ENCODE measurements at regions not wholly inside any gene's neighbourhood (a gene's known extent, or its start where the extent isn't known, plus 50 kb on each side); places are given as distances from the start of the nearest gene placed in this dataset.
A peak's percentile ranks its signal among the peaks of the same experiment; 100 is the strongest.
"Not testable (repeated sequence)": the region's sequence is repeated elsewhere in the genome, so short reads cannot be mapped to it uniquely, and the experiment has no call there.

DNA sequence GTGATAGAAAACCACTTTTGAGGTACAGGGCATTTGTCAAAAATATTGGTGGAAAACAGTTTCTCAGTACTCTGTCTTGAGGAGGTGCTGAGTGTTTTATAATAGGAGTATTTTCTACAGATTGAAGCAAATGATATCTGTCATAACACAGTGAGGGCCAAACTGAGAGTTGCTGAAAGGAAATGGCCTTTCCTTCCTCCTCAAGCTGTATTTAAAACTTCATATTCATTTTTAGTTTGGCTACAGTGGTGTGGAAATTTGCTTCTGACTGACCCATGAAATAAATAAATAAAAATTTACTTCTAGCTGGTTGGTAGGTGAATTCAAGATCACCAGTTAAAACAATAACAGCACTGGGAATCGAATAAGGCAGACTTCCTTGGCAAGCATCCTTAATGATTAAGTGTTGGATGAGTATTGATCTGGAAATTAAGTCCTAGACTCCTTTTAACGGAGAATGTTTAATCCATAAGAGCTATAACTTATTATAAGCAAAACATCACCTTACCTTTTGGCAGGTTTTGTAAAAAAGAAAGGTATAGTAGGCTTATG is 828.6 kb upstream of the CITED2 start:
- peak overlapping the region; percentile 27 for H3K27ac ChIP-seq (ENCODE audit: low read depth, low read length)
- H3K9ac ChIP-seq (ENCODE audit: low read length in 5 of 5) = peak overlapping the region in 1 of 5 donors; percentile 51
- H3K9me3 ChIP-seq (ENCODE audit: control insufficient read depth in 5 of 5, low read length in 5 of 5) = no peaks in the 10 kb centered on the region
- H3K36me3 ChIP-seq (ENCODE audit: control insufficient read depth in 5 of 5, insufficient read depth in 5 of 5, low read length in 5 of 5) = no peaks in the 10 kb centered on the region
- no peaks in the 10 kb centered on the region for H3K27me3 ChIP-seq (ENCODE audit: control insufficient read depth in 5 of 5, insufficient read depth in 4 of 5, low read length in 5 of 5)
- H3K4me3 ChIP-seq (ENCODE audit: low read depth in 1 of 5, low read length in 5 of 5) = no peak overlapping the region
- peaks cover 0 to 23% (median 11%) of the 10 kb centered on the region in 5 donors for H3K4me1 ChIP-seq (ENCODE audit: control insufficient read depth in 5 of 5, insufficient read depth in 5 of 5, low read length in 5 of 5)

DNA sequence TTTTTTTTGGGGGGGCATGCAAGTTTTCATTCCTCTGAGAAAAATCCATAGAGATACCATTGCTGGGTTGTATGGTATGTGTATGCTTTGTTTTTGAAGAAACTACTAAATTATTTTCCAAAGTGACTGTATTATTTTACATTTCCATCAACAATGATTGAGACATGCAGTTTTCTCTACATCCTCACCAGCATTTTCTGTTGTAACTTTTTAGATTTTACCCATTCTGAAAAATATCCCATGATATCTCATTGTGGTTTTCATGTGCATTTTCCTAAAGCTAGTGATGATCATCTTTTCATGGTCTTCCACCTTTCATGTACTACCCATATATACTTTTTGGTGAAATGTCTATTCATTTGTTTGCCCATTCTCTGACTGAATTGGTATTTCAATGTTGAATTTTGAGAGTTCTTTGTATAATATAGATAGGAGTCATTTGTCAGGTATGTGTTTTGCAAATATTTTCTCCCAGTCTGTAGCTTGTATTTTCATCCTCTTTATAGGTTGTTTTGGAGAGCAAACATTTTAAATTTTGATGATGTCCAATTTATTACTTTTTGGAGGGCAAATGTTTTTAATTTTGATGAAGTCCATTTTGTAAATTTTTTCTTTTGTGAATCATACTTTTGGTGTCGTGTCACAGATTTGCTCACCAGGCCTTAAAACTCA is 827.5 kb upstream of the CITED2 start:
- peaks cover 0 to 19% (median 6%) of the 10 kb centered on the region in 5 donors for H3K4me1 ChIP-seq (ENCODE audit: control insufficient read depth in 5 of 5, insufficient read depth in 5 of 5, low read length in 5 of 5)
- H3K9ac ChIP-seq (ENCODE audit: low read length in 5 of 5) = no peak overlapping the region
- no peaks in the 10 kb centered on the region for H3K9me3 ChIP-seq (ENCODE audit: control insufficient read depth in 5 of 5, low read length in 5 of 5)
- H3K4me3 ChIP-seq (ENCODE audit: low read depth in 1 of 5, low read length in 5 of 5) = no peak overlapping the region
- H3K27ac ChIP-seq (ENCODE audit: low read depth, low read length) = no peak overlapping the region
- no peaks in the 10 kb centered on the region for H3K27me3 ChIP-seq (ENCODE audit: control insufficient read depth in 5 of 5, insufficient read depth in 4 of 5, low read length in 5 of 5)
- no peaks in the 10 kb centered on the region for H3K36me3 ChIP-seq (ENCODE audit: control insufficient read depth in 5 of 5, insufficient read depth in 5 of 5, low read length in 5 of 5)

DNA sequence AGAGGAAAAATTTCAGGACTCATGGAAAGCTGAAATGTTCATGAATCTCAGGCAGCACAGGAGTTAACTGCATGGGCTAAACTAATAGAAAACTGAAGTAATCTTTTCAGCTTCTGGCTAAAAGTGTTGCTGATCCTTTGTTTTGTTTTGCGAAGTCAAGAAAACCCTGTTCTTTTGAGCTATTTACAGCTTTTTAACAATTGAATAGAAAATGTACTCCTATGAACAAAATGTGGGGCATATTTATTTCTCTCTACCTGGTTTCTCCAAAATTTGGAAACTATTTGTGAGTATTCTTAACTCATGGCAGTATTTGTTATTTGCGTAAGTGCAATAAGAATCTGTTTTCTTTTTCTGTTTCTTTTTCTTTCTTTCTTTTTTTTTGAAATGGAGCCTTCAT is 818.8 kb upstream of the CITED2 start:
- H3K9me3 ChIP-seq (ENCODE audit: control insufficient read depth in 5 of 5, low read length in 5 of 5) = peaks cover 3 to 16% (median 10%) of the 10 kb centered on the region in 5 donors
- no peaks in the 10 kb centered on the region for H3K27me3 ChIP-seq (ENCODE audit: control insufficient read depth in 5 of 5, insufficient read depth in 4 of 5, low read length in 5 of 5)
- H3K9ac ChIP-seq (ENCODE audit: low read length in 5 of 5) = no peak overlapping the region
- no peaks in the 10 kb centered on the region for H3K4me1 ChIP-seq (ENCODE audit: control insufficient read depth in 5 of 5, insufficient read depth in 5 of 5, low read length in 5 of 5)
- H3K36me3 ChIP-seq (ENCODE audit: control insufficient read depth in 5 of 5, insufficient read depth in 5 of 5, low read length in 5 of 5) = no peaks in the 10 kb centered on the region
- no peak overlapping the region for H3K4me3 ChIP-seq (ENCODE audit: low read depth in 1 of 5, low read length in 5 of 5)
- H3K27ac ChIP-seq (ENCODE audit: low read depth, low read length) = no peak overlapping the region

DNA sequence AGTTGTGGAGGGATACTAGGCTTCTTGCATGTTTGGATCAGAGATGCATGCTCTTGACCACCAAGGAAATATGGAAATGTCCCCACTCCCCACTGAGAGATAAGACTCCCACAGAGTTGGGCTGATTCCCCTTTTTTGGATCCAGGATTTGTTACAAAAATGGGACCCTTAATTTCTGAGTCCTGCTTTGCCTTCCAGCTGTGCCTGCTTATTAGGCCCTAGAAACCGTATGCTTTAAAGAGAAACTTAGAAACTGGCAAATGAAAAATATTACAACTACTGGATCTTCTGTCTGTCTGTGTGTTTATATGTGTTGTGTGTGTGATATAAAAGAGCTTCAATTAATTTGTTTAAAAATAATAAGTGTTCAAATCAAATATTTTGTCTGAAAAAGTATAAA is 817.6 kb upstream of the CITED2 start:
- Histone ChIP-seq H3K27ac (ENCODE audit: low read depth, low read length) (no peak overlapping the region), H3K9me3 (ENCODE audit: control insufficient read depth in 5 of 5, low read length in 5 of 5) (peaks cover 3 to 25% (median 15%) of the 10 kb centered on the region in 5 donors), H3K9ac (ENCODE audit: low read length in 5 of 5) (no peak overlapping the region), H3K36me3 (ENCODE audit: control insufficient read depth in 5 of 5, insufficient read depth in 5 of 5, low read length in 5 of 5) (no peaks in the 10 kb centered on the region), H3K4me1 (ENCODE audit: control insufficient read depth in 5 of 5, insufficient read depth in 5 of 5, low read length in 5 of 5) (no peaks in the 10 kb centered on the region), H3K4me3 (ENCODE audit: low read depth in 1 of 5, low read length in 5 of 5) (no peak overlapping the region), H3K27me3 (ENCODE audit: control insufficient read depth in 5 of 5, insufficient read depth in 4 of 5, low read length in 5 of 5) (no peaks in the 10 kb centered on the region)

DNA sequence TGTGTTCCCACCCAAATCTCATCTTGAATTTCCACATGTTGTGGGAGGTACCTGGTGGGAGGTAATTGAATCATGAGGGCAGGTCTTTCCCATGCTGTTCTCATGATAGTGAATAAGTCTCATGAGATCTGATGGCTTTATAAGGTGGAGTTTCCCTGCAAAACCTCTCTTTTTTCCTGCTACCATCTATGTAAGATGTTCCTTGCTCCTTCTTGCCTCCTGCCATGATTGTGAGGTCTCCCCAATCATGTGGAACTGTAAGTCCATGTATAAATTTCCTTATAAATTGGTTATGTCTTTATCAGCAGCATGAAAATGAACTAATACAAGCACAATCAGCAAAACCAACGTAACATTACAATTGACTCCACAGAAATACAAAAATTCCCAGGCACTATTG is 814.8 kb upstream of the CITED2 start:
- H3K36me3 ChIP-seq (ENCODE audit: control insufficient read depth in 5 of 5, insufficient read depth in 5 of 5, low read length in 5 of 5); H3K4me3 ChIP-seq (ENCODE audit: low read depth in 1 of 5, low read length in 5 of 5); H3K9ac ChIP-seq (ENCODE audit: low read length in 5 of 5); H3K4me1 ChIP-seq (ENCODE audit: control insufficient read depth in 5 of 5, insufficient read depth in 5 of 5, low read length in 5 of 5); H3K27ac ChIP-seq (ENCODE audit: low read depth, low read length); H3K27me3 ChIP-seq (ENCODE audit: control insufficient read depth in 5 of 5, insufficient read depth in 4 of 5, low read length in 5 of 5): not testable (repeated sequence)
- H3K9me3 ChIP-seq (ENCODE audit: control insufficient read depth in 5 of 5, low read length in 5 of 5) = peaks cover 3 to 25% (median 15%) of the 10 kb centered on the region in 5 donors

DNA sequence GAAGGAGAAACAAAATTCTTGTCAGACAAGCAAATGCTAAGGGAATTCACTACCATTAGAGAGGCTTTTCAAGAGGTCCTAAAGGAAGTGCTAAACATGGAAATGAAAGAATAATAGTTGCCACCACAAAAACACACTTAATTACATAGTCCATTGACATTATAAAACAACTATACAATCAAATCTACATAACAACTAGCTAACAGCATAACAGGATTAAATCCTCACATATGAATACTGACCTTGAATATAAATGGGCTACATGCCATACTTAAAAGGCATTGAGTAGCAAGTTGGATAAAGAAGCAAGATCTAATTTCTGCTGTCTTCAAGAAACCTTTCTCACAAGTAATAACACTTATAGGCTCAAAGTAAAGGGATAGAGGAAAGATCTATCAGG is 811.5 kb upstream of the CITED2 start:
- Histone ChIP-seq H3K9me3 (ENCODE audit: control insufficient read depth in 5 of 5, low read length in 5 of 5) (peaks cover 0 to 18% (median 5%) of the 10 kb centered on the region in 5 donors), H3K9ac (ENCODE audit: low read length in 5 of 5) (no peak overlapping the region), H3K4me1 (ENCODE audit: control insufficient read depth in 5 of 5, insufficient read depth in 5 of 5, low read length in 5 of 5) (no peaks in the 10 kb centered on the region), H3K4me3 (ENCODE audit: low read depth in 1 of 5, low read length in 5 of 5) (no peak overlapping the region), H3K36me3 (ENCODE audit: control insufficient read depth in 5 of 5, insufficient read depth in 5 of 5, low read length in 5 of 5) (no peaks in the 10 kb centered on the region), H3K27me3 (ENCODE audit: control insufficient read depth in 5 of 5, insufficient read depth in 4 of 5, low read length in 5 of 5) (no peaks in the 10 kb centered on the region), H3K27ac (ENCODE audit: low read depth, low read length) (no peak overlapping the region)

DNA sequence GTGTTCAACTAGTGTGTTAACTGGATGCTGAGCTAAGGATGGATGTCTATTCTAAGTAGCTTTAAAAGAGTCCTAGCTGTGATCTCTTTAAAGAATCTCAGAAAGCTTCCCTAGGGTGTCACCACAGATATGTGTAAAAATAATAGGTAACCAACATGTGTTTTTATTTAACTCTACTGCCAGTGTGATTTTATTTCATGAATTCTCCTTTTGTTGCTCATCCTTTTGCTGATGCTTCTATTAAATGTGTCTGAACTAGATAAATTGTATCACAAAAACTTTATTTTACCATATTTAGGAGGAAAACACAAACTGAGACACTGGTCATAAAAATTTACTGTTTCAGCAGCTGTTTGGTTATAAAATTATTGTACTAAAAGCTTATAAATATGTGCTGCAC is 809.4 kb upstream of the CITED2 start:
- no peaks in the 10 kb centered on the region for H3K36me3 ChIP-seq (ENCODE audit: control insufficient read depth in 5 of 5, insufficient read depth in 5 of 5, low read length in 5 of 5)
- no peaks in the 10 kb centered on the region for H3K27me3 ChIP-seq (ENCODE audit: control insufficient read depth in 5 of 5, insufficient read depth in 4 of 5, low read length in 5 of 5)
- no peak overlapping the region for H3K4me3 ChIP-seq (ENCODE audit: low read depth in 1 of 5, low read length in 5 of 5)
- H3K9ac ChIP-seq (ENCODE audit: low read length in 5 of 5) = no peak overlapping the region
- H3K27ac ChIP-seq (ENCODE audit: low read depth, low read length) = no peak overlapping the region
- peaks cover 0 to under 1% (median 0%) of the 10 kb centered on the region in 5 donors for H3K4me1 ChIP-seq (ENCODE audit: control insufficient read depth in 5 of 5, insufficient read depth in 5 of 5, low read length in 5 of 5)
- H3K9me3 ChIP-seq (ENCODE audit: control insufficient read depth in 5 of 5, low read length in 5 of 5) = peaks cover 0 to 14% (median 5%) of the 10 kb centered on the region in 5 donors

DNA sequence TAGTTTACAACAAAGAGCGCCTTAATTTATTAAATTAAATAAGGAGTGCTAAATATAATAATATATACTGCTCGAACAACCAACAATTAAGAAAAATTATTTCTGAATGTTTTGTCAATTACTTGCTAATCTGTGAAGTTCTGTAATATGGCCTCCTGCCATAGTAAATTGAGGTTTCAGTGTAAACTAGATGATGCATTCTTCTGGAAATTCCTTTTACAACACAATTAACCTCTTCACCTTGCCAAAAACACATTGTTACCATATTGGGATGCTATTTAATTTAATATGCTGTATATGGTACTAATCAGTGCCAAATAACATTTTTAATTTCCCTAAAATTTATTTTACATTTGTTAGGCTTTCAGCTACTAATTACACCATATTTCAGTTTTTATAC is 808.4 kb upstream of the CITED2 start:
- Histone ChIP-seq H3K9me3 (ENCODE audit: control insufficient read depth in 5 of 5, low read length in 5 of 5) (peaks cover 0 to 6% (median 0%) of the 10 kb centered on the region in 5 donors), H3K9ac (ENCODE audit: low read length in 5 of 5) (no peak overlapping the region), H3K4me3 (ENCODE audit: low read depth in 1 of 5, low read length in 5 of 5) (no peak overlapping the region), H3K4me1 (ENCODE audit: control insufficient read depth in 5 of 5, insufficient read depth in 5 of 5, low read length in 5 of 5) (peaks cover 0 to 9% (median 0%) of the 10 kb centered on the region in 5 donors), H3K36me3 (ENCODE audit: control insufficient read depth in 5 of 5, insufficient read depth in 5 of 5, low read length in 5 of 5) (no peaks in the 10 kb centered on the region), H3K27me3 (ENCODE audit: control insufficient read depth in 5 of 5, insufficient read depth in 4 of 5, low read length in 5 of 5) (no peaks in the 10 kb centered on the region), H3K27ac (ENCODE audit: low read depth, low read length) (no peak overlapping the region)

DNA sequence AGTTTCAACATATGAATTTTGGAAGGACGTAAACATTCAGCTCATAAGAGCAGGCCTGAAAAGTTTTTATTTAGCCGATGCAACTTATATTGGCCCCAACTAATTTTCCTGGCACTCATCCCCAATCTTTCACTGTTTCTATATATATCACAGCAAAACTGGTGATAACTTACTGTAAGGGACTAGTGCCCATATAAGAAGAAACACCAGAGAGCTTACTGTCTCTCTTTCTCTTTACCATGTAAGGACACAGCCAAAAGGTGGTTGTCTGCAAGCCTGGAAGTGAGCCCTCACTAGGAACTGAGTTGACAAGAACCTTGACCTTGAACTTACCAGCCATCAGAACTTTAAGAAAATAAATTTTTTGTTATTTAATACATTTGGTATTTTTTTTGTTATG is 807.4 kb upstream of the CITED2 start:
- no peaks in the 10 kb centered on the region for H3K9me3 ChIP-seq (ENCODE audit: control insufficient read depth in 5 of 5, low read length in 5 of 5)
- H3K27me3 ChIP-seq (ENCODE audit: control insufficient read depth in 5 of 5, insufficient read depth in 4 of 5, low read length in 5 of 5) = no peaks in the 10 kb centered on the region
- no peak overlapping the region for H3K9ac ChIP-seq (ENCODE audit: low read length in 5 of 5)

DNA sequence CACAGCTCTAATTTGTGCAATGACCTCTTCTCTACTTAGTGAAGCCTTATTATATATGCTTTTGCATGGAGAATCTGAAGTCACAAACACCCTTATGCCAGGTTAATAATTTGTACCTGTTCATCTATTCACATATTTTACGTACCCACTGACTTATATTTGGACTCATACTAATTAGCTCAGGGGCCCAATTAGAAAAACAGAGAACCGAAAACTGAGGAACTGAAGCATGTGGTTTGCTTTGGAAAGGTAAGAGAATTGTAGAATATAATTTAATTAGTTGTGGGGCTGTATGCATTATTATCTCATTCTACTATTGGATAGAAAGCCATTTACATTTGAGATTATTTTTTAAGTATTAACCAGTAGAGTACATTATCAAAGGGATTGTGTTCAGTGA is 805.9 kb upstream of the CITED2 start:
- Histone ChIP-seq H3K27me3 (ENCODE audit: control insufficient read depth in 5 of 5, insufficient read depth in 4 of 5, low read length in 5 of 5) (no peaks in the 10 kb centered on the region), H3K4me1 (ENCODE audit: control insufficient read depth in 5 of 5, insufficient read depth in 5 of 5, low read length in 5 of 5) (peaks cover 0 to 9% (median 0%) of the 10 kb centered on the region in 5 donors), H3K9ac (ENCODE audit: low read length in 5 of 5) (no peak overlapping the region), H3K4me3 (ENCODE audit: low read depth in 1 of 5, low read length in 5 of 5) (no peak overlapping the region), H3K36me3 (ENCODE audit: control insufficient read depth in 5 of 5, insufficient read depth in 5 of 5, low read length in 5 of 5) (no peaks in the 10 kb centered on the region), H3K27ac (ENCODE audit: low read depth, low read length) (no peak overlapping the region), H3K9me3 (ENCODE audit: control insufficient read depth in 5 of 5, low read length in 5 of 5) (no peaks in the 10 kb centered on the region)

More for the DNA sequence above, 807.4 kb upstream of the CITED2 start:
- H3K4me3 ChIP-seq (ENCODE audit: low read depth in 1 of 5, low read length in 5 of 5) = no peak overlapping the region
- H3K36me3 ChIP-seq (ENCODE audit: control insufficient read depth in 5 of 5, insufficient read depth in 5 of 5, low read length in 5 of 5) = no peaks in the 10 kb centered on the region
- H3K4me1 ChIP-seq (ENCODE audit: control insufficient read depth in 5 of 5, insufficient read depth in 5 of 5, low read length in 5 of 5) = peaks cover 0 to 9% (median 0%) of the 10 kb centered on the region in 5 donors
- H3K27ac ChIP-seq (ENCODE audit: low read depth, low read length) = no peak overlapping the region
